GM23338 (cell line): ENCODE measurements at regions not wholly inside any gene's neighbourhood (a gene's known extent, or its start where the extent isn't known, plus 50 kb on each side); places are given as distances from the start of the nearest gene placed in this dataset. TPM values are rescaled to one million over a fixed set of nuclear protein-coding genes. Genes with fewer than 3 reads are reported as not detected.

Experiments
- small RNA-seq: library from RNA; depleted of rRNA; stranded (forward); fragments of <200 nt; gene quantifications from one replicate; pipeline ENCODE3, GENCODE V24; 2014; ENCODE audit warnings: low replicate concordance

Small RNA genes in the stretch of these regions (small RNA-seq; reads per million reads assigned to genes)
- gene CD24P4 = not detected
- gene MTCYBP2 = not detected
- not detected for gene RNU6-255P
